Activated B cell treated with CpG ODN at 0.5 μM for 24 hours (primary cell): ENCODE measurements at regions not wholly inside any gene's neighbourhood (a gene's known extent, or its start where the extent isn't known, plus 50 kb on each side); places are given as distances from the start of the nearest gene placed in this dataset.

Experiments used
- ATAC-seq: fragments of 200-7000 bp; cut with Tn5 transposase; one replicate; pipeline ENCODE4 v1.10.0; 2021; ENCODE audit warnings: low read depth, mild to moderate bottlenecking, moderate library complexity
- CTCF ChIA-PET: fragments of 350-600 bp; sonication (Branson Sonifier 250); formaldehyde crosslinking; loops from one replicate; lab custom pipeline; 2021; ENCODE audit warnings: antibody characterized with exemption; lab: Charles Lee
- POLR2A ChIA-PET: fragments of 350-600 bp; sonication (Branson Sonifier 250); formaldehyde crosslinking; loops from one replicate; lab custom pipeline; 2021; ENCODE audit warnings: antibody characterized with exemption; lab: Charles Lee
- DNase-seq: peaks from one replicate; pipeline ENCODE4 v3.0.0; 2022
- H3K27ac Mint-ChIP-seq: one replicate; pipeline ENCODE4 v1.8.0; 2020; ENCODE audit warnings: mixed read lengths
- H3K27me3 Mint-ChIP-seq: one replicate; pipeline ENCODE4 v1.8.0; 2021; ENCODE audit warnings: mixed read lengths
- H3K36me3 Mint-ChIP-seq: one replicate; pipeline ENCODE4 v1.8.0; 2021; ENCODE audit warnings: low read depth, mixed read lengths
- H3K4me1 Mint-ChIP-seq: one replicate; pipeline ENCODE4 v1.8.0; 2021; ENCODE audit warnings: mixed read lengths
- H3K4me3 Mint-ChIP-seq: one replicate; pipeline ENCODE4 v1.8.0; 2020; ENCODE audit warnings: mild to moderate bottlenecking, mixed read lengths
- H3K9me3 Mint-ChIP-seq: one replicate; pipeline ENCODE4 v1.8.0; 2020; ENCODE audit warnings: mixed read lengths
- CTCF ChIP-seq: fragments of 200-600 bp; IDR thresholded peaks from one replicate; pipeline ENCODE4 v1.8.0; 2022; ENCODE audit warnings: antibody characterized with exemption, mild to moderate bottlenecking
- intact Hi-C: fragments of 100-400 bp; cut with micrococcal nuclease; formaldehyde crosslinking; loops from one replicate; pipeline ENCODE4 v1.15.1; 2024

GRCh38 chr16:65388592-65388991 lies 266.7 kb upstream of the CDH11 start:
- POLR2A ChIA-PET, result no interaction called here
- peaks cover 4% of the 10 kb centered on the region for H3K9me3 Mint-ChIP-seq
- no peak overlapping the region for H3K4me3 Mint-ChIP-seq
- H3K36me3 Mint-ChIP-seq, result no peaks in the 10 kb centered on the region
- no peak for TF ChIP-seq CTCF
- no peak overlapping the region for H3K27ac Mint-ChIP-seq
- ATAC-seq, result no peak
- no peak for DNase-seq
- intact Hi-C loops, result no loop called here
- CTCF ChIA-PET, result no interaction called here
- no peaks in the 10 kb centered on the region for H3K27me3 Mint-ChIP-seq
- no peaks in the 10 kb centered on the region for H3K4me1 Mint-ChIP-seq

GRCh38 chr16:65386672-65387071 lies 264.8 kb upstream of the CDH11 start:
- POLR2A ChIA-PET, result no interaction called here
- intact Hi-C loops, result no loop called here
- DNase-seq, result no peak
- H3K27me3 Mint-ChIP-seq, result no peaks in the 10 kb centered on the region
- H3K9me3 Mint-ChIP-seq, result peaks cover 7% of the 10 kb centered on the region
- CTCF ChIA-PET, result no interaction called here
- no peak for TF ChIP-seq CTCF
- no peak overlapping the region for H3K4me3 Mint-ChIP-seq
- H3K36me3 Mint-ChIP-seq, result no peaks in the 10 kb centered on the region
- no peak overlapping the region for H3K27ac Mint-ChIP-seq
- no peaks in the 10 kb centered on the region for H3K4me1 Mint-ChIP-seq
- ATAC-seq, result no peak

GRCh38 chr16:65384441-65384840 lies 262.6 kb upstream of the CDH11 start:
- H3K36me3 Mint-ChIP-seq, result no peaks in the 10 kb centered on the region
- no peaks in the 10 kb centered on the region for H3K4me1 Mint-ChIP-seq
- ATAC-seq (no peak), DNase-seq (no peak)
- POLR2A ChIA-PET, result no interaction called here
- no peak overlapping the region for H3K27ac Mint-ChIP-seq
- intact Hi-C loops, result no loop called here
- H3K27me3 Mint-ChIP-seq, result no peaks in the 10 kb centered on the region
- peaks cover 9% of the 10 kb centered on the region for H3K9me3 Mint-ChIP-seq
- no peak overlapping the region for H3K4me3 Mint-ChIP-seq
- TF ChIP-seq CTCF, result no peak
- CTCF ChIA-PET, result no interaction called here

GRCh38 chr16:65377195-65377594 lies 255.3 kb upstream of the CDH11 start:
- Mint-ChIP-seq H3K27ac (no peak overlapping the region), H3K4me3 (no peak overlapping the region), H3K9me3 (peaks cover 5% of the 10 kb centered on the region), H3K36me3 (no peaks in the 10 kb centered on the region), H3K27me3 (no peaks in the 10 kb centered on the region), H3K4me1 (no peaks in the 10 kb centered on the region)
- CTCF ChIA-PET, result no interaction called here
- intact Hi-C loops, result no loop called here
- ATAC-seq, result no peak
- POLR2A ChIA-PET, result no interaction called here
- no peak for DNase-seq
- no peak for TF ChIP-seq CTCF

GRCh38 chr16:65376601-65377000 lies 254.7 kb upstream of the CDH11 start:
- CTCF ChIA-PET, result no interaction called here
- ATAC-seq, result no peak

More at GRCh38 chr16:65376601-65377000, 254.7 kb upstream of the CDH11 start:
- POLR2A ChIA-PET, result no interaction called here
- Mint-ChIP-seq H3K4me3 (no peak overlapping the region), H3K27ac (no peak overlapping the region), H3K9me3 (peaks cover 1% of the 10 kb centered on the region), H3K36me3 (no peaks in the 10 kb centered on the region), H3K4me1 (no peaks in the 10 kb centered on the region), H3K27me3 (no peaks in the 10 kb centered on the region)
- intact Hi-C loops, result no loop called here
- DNase-seq, result no peak
- TF ChIP-seq CTCF, result no peak
